ENCODE measurements at regions not wholly inside any gene's neighbourhood (a gene's known extent, or its start where the extent isn't known, plus 50 kb on each side); places are given as distances from the start of the nearest gene placed in this dataset.

GRCh38 chr15:95987886-95988573, 342.5 kb upstream of the NR2F2 start:
- TF ChIP-seq CTCF (IDR thresholded peaks at IDR 0.05; ENCODE audit: control insufficient read depth, insufficient read depth, low read depth, low read length, missing control alignments), result no peak
- no peak for DNase-seq (ENCODE audit: low read depth)
- H3K4me3 ChIP-seq (ENCODE audit: control insufficient read depth, low read depth, low read length), result no peak overlapping the region

- no peak overlapping the region for H3K4me3 ChIP-seq (ENCODE audit: control insufficient read depth, low read depth, low read length)
- no peak for DNase-seq (ENCODE audit: low read depth)
- TF ChIP-seq CTCF (IDR thresholded peaks at IDR 0.05; ENCODE audit: control insufficient read depth, insufficient read depth, low read depth, low read length, missing control alignments), result no peak
Measured at GRCh38 chr15:95988574-95988887, 342.0 kb upstream of the NR2F2 start.

GRCh38 chr15:95989392-95989791, 341.1 kb upstream of the NR2F2 start:
- TF ChIP-seq CTCF (IDR thresholded peaks at IDR 0.05; ENCODE audit: control insufficient read depth, insufficient read depth, low read depth, low read length, missing control alignments), result no peak
- no peak for DNase-seq (ENCODE audit: low read depth)
- no peak overlapping the region for H3K4me3 ChIP-seq (ENCODE audit: control insufficient read depth, low read depth, low read length)

GRCh38 chr15:95990833-95991232, 339.7 kb upstream of the NR2F2 start:
- no peak overlapping the region for H3K4me3 ChIP-seq (ENCODE audit: control insufficient read depth, low read depth, low read length)
- TF ChIP-seq CTCF (IDR thresholded peaks at IDR 0.05; ENCODE audit: control insufficient read depth, insufficient read depth, low read depth, low read length, missing control alignments), result no peak
- DNase-seq (ENCODE audit: low read depth), result no peak

GRCh38 chr15:95994418-95994817, 336.1 kb upstream of the NR2F2 start:
- TF ChIP-seq CTCF (IDR thresholded peaks at IDR 0.05; ENCODE audit: control insufficient read depth, insufficient read depth, low read depth, low read length, missing control alignments), result no peak
- DNase-seq (ENCODE audit: low read depth), result no peak
- H3K4me3 ChIP-seq (ENCODE audit: control insufficient read depth, low read depth, low read length), result no peak overlapping the region

GRCh38 chr15:95995375-95996168, 334.9 kb upstream of the NR2F2 start:
- no peak overlapping the region for H3K4me3 ChIP-seq (ENCODE audit: control insufficient read depth, low read depth, low read length)
- TF ChIP-seq CTCF (IDR thresholded peaks at IDR 0.05; ENCODE audit: control insufficient read depth, insufficient read depth, low read depth, low read length, missing control alignments), result no peak
- no peak for DNase-seq (ENCODE audit: low read depth)

All from AG09309 (cell line).